Thyroid gland (tissue), 4 donors: ENCODE measurements at regions not wholly inside any gene's neighbourhood (a gene's known extent, or its start where the extent isn't known, plus 50 kb on each side); places are given as distances from the start of the nearest gene placed in this dataset.

Experiments
- CTCF ChIP-seq, 6 experiments: fragments of 200-600 bp in 3 of 6; fragments of 450-650 bp in 3 of 6; sonication (generic) in 3 of 6; IDR thresholded peaks; one replicate each; pipeline ENCODE4 v1.5.1; 2016 to 2019; ENCODE audit warnings: antibody characterized with exemption in 6 of 6, mild to moderate bottlenecking in 2 of 6, inconsistent platforms in 1 of 6, moderate library complexity in 1 of 6
- POLR2A ChIP-seq, 2 donors: fragments of 450-650 bp; IDR thresholded peaks; one replicate each; pipeline ENCODE4 v1.6.1; 2017; ENCODE audit warnings: antibody characterized with exemption in 2 of 2, mild to moderate bottlenecking in 2 of 2, moderate library complexity in 1 of 2

GRCh38 chr10:125247576-125247975, 87.2 kb upstream of the CTBP2 start:
- no peak for TF ChIP-seq CTCF (IDR thresholded peaks at IDR 0.05)
- no peak for TF ChIP-seq POLR2A (IDR thresholded peaks at IDR 0.05)
